H1 (cell line): ENCODE measurements at regions not wholly inside any gene's neighbourhood (a gene's known extent, or its start where the extent isn't known, plus 50 kb on each side); places are given as distances from the start of the nearest gene placed in this dataset.

Source experiments
- CHD7 ChIP-seq: fragments of 300-600 bp; sonication (generic); IDR thresholded peaks from 2 replicates; pipeline ENCODE4 v1.7.1; 2012; ENCODE audit warnings: low read length, moderate library complexity, mild to moderate bottlenecking, inconsistent platforms; ENCODE audit not compliant: insufficient replicate concordance

DNA sequence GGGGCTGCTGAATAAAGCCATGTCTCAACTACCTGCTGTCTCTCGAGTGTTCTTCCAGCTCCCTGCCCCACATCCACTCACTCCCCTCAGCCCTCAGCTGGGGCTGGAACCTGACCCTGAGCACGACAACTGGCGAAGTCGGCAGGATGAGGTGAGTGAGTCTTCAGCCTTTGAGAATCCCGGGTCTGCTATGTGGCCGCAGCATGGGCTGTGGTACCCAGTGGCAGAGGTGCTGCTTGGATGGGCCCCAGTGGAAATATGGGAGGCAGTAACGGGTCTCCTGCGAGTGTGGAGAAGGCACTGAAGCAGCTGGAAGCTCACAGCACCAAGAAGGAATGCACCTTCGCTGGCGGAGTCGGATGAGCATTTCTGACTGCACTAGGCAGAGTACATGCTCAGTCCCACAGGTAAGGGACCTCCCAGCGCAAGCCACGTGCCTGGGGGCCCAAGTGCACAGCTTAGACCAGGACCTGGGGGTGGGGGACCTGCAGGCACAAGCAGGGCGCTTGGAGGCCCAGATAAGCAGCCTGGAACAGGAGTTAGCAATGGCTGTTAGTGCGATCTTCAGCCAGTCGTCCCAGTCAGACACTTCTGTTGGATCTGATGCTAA is 95.5 kb upstream of the TMPO start (continued):
- TF ChIP-seq CHD7, result no peak
